ENCODE measurements at regions not wholly inside any gene's neighbourhood (a gene's known extent, or its start where the extent isn't known, plus 50 kb on each side); places are given as distances from the start of the nearest gene placed in this dataset.

DNA sequence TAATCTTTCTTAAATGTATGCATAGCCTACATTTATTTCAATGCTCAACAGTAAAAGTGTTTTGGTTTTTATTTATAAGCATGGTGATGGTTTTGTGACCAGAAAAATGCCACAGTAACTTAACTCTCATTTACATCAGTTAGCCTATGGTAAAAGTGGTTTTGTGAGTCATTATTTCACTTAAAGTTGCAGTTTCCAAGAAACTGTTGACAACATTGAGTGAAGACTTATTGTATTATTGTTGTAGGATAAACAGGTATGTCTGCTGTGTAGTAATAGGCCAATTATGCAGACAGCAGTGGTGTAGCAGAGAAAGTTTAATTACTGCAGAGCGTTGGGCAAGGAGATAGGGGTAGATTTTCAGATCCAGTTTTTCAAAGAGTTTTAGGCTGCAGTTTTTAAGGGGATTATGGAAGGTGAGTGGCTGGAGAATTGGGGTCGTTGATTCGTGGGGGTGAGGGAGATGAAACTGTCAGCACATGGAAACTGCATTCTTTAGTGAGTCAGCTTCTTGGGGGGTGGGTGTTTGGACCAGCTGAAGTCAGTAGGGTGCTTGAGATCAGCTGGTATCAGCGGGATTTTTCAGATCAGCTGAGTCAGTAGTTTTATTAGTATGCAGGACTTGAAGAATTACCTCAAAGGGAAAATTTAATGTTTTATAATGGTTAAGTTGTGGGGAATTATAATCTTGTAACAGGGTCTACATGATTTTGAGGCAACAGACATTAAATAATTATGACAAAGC, 168.7 kb upstream of the FMN2 start:
- DNase-seq (ENCODE audit: low spot score) = peak; percentile 41

DNA sequence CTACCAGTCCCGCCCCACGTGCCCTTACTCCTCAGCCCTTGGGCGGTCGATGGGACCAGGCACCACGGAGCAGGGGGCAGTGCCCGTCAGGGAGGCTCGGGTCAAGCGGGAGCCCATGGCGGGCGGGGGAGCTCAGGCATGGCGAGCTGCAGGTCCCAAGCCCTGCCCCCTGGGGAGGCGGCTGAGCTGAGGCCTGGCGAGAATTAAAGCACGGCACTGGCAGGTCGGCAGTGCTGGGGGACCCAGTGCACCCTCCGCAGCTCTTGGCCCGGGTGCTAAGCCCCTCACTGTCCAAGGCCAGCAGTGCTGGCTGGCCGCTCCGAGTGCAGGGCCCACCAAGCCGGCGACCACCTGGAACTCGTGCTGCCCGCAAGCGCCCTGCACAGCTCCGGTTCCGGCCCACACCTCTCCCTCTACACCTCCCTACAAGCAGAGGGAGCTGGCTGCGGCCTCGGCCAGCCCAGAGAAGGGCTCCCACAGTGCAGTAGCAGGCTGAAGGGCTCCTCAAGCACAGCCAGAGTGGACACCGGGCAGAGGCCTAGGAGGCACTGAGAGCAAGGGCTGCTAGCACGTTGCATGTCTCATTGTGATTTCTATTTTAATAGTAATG, 166.8 kb upstream of the FMN2 start:
- DNase-seq (ENCODE audit: low spot score) = no peak

DNA sequence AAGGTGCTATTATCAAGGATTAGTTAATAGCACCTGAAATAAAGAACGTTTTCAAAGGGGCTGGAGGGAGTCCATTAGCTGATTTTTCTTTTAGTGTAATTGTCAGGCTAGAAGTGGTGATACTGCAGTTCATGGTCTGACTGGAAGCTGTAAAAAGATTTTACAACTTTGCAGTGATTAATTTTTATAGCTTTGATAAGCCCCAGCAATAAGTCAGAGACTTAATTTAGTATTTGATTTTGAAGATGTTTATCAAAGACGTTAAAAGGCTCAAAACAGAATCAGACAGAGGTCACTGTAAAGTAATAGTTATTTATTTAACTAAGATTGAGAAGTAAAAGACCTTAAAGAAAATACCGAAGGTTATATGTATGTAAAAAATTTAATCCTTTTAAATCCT, 165.5 kb upstream of the FMN2 start:
- DNase-seq (ENCODE audit: low spot score) = no peak

DNA sequence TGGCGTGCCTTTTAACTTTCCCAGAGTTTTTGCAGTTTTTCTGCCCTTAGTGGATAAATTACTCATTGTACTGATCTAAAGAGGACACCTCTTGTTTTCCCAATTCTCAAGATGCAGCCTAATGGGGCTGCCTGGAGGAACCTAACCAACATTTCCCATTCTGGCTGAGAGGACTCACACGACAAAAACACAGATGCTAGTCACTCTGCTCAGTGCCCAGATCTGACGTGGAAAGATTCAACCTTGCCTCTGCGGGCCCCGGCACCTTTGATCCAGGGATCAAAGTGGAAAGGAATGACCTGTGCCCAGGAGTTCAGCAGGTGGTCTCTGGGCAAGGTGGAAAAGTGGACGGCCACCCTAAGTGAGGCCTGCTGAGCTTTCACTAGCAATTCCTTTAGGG, 162.4 kb upstream of the FMN2 start:
- DNase-seq (ENCODE audit: low spot score) = no peak

DNA sequence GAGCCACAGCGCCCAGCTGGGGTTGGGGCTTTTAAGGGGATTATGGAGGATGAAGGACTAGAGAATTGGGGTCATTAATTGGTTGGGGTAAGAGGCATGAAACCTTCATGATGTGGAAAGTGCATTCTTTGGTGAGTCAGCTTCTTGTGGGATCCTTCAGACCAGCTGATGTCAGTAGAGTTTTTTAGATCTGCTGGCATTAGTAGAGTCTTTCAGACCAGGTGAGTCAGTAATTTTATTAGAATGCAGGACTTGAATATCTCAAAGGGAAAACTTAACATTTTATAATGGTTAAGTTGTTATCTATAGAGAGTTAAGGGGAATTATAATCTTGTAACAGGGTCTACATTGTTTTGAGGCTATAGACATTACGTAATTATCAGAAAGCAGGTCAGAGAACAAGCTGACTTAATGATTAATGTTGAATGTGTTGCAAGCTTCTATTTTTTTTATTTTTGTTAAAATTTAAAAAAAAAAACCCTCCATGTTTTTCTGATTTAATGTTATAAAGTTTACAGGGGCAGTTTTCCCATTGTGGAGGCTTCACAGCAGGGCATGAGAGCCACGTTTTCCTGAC, 160.9 kb upstream of the FMN2 start:
- DNase-seq (ENCODE audit: low spot score) = peak; percentile 33

DNA sequence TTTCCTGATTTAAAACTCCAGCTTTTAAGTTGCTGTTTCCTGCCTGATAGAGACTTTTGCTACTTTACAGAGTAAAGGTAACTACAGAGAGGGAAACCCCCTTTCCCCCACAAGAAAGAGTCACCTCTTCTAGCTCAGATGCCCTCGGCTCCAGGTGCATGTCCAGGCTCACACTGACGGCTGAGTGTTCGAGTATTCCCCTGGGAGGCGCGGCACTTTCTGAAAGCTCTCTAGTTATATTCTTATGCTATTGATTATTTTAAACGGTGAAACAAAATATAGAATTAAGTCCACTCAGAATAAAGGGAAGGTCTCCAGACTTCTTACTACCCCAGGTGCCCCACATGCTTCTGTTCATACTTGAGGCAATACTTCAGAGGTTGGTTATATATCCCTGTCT, 160.3 kb upstream of the FMN2 start:
- DNase-seq (ENCODE audit: low spot score) = no peak

DNA sequence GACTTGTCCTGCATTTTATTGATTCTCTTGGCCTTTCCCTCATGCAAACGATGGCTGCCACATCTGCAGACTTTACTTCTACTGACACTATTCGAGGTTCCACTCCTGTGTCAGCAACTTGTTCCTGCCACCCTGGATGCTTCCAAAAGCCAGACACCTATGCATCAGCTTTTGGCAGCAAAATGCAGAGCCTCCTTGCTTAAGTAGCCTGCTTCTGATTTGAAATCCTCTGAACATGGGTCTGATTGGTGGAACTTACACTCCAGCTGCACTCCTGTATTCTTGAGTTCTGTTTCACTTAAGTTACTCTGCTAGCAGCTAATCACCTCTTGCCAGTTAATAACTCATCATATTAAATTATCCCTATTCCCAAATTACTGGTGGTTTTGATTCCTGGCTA, 152.1 kb upstream of the FMN2 start:
- DNase-seq (ENCODE audit: low spot score) = no peak

DNA sequence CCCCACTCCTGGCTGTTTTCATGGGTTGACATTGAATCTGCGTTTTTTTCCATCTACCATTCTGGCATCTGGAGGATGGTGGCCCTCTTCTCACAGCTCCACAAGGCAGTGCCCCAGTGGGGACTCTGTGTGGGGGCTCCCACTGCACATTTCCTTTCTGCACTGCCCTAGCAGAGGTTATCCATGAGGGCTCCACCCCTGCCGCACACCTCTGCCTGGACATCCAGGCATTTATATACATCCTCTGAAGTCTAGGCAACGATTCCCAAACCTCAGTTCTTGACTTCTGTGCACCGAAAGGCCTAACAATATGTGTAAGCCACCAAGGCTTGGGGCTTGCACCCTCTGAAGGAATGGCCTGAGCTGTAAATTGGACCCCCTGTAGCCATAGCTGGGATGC, 147.9 kb upstream of the FMN2 start:
- DNase-seq (ENCODE audit: low spot score) = no peak

DNA sequence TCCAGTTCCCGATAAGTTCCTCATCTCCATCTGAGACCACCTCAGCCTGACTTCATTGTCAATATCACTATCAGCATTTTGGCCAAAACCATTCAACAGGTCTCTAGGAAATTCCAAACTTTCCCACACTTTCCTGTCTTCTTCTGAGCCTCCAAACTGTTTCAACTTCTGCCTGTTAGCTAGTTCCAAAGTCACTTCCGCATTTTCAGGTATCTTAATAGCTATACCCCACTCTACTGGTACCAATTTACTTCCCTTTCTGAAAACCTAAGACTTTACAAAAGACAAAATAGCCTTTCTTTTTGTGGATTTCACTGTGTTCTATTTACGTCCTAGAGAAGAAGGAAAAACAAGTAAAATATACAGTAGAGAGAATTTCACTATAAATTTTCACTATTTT, 147.0 kb upstream of the FMN2 start:
- no peak for DNase-seq (ENCODE audit: low spot score)

DNA sequence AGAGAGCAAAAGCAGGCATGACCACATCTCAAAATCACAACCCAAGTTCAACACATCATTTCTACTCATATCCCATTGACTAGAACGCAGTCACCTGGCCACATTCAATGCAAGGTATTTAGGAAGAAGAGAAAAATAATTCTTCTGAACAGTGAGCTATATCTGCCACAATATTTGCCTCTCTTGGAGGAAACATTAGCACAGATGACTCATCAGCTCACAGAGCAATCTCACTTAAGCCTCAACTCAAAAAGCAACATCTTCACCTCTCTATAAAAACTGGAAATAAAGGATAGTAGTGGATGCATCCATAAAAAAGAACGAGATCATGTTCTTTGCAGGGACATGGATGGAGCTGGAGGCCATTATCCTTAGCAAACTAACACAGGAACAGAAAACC, 143.9 kb upstream of the FMN2 start:
- DNase-seq (ENCODE audit: low spot score) = peak; percentile 23

DNA sequence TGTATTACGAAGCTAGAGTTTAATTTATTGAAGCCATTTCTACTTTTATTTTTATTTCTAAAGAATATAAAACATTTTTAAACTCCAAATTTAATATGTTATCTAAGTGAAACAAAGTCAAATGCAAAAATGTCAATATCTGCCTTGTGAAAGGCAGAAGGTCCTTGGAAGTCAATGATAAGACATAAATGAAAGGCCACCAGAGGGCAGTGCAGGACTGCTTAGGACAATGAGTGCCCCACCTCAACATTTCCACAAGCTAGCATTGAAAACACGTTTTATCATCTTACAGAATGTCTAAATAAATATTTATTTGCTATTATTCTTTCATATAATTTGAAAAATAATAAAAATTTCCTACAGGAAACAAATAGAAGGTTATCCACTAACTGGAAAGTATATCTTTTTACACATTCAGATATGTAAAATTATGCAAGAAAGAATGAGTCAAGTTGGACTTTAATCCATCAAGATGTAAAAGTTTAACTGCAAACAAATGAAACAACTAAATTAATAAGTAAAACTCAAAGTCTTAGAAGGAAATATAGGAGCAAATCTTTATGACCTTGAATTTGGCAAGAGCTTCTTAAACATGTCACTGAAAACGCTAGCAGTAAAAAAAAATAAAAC, 140.1 kb upstream of the FMN2 start:
- peak; percentile 70 for DNase-seq (ENCODE audit: low spot score)

DNA sequence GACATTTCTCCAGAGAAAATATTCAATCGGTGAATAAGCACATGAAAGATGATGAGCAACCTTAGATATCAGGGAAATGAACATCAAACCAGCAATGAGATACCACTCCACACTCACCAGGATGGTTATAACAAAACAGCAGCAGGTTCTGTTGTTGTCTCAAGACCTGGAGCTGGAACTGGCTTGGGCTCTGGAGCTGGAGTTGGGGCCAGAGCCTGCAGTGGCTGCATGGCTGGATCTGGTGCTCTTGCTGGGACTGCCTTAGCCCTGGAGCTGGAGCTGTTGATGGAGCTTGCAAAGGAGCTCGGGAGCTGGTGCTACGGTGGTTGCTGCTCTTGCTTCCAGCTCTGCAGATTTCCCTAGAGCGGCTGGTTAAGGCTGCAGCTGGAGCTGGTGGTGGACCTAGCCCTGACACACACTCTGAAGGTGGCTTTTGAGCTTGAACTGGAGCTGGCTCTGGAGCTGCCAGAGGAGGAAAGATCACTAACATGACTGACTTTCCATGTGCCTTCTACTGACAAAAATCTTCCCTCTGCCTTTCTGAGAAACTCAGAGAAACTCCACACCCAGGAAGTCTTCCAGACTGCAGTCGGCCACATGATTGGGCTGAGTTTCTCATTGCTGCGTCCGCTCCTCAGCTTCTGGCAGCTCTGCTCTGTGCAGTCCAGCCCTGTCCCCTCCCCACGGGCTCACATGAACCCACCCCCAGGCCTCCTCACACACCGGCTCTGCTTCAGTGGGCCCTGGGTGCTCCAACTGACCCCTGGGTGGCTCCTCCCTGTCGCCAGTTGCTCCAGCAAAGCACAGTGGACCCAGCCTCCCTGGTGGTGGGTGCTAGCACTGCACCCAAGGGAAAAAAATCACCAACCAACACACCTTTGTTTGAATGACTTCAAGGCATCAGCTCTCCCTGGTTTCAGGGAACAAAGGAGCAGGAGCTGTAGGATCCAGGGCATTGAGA, 139.1 kb upstream of the FMN2 start:
- peak; percentile 27 for DNase-seq (ENCODE audit: low spot score)

DNA sequence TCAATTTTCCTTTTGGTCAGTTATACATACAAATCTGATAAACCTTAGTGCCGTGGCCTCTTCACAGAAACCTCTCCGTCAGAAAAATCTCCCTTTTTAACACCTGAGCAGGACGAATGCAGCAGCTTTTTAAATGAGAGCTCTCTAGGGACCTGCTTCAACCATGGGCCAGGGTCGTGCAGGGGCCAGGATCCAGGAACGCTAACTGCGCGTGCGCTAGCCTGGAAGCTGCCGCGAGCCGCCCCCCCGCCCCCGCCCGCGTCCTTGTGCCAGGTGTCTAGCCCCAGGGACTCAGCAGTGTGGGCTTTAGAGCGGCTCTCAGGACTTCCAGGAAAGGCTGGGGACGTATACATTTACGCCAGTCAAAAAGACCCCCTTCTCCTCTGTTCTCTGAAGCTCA, 136.8 kb upstream of the FMN2 start:
- no peak for DNase-seq (ENCODE audit: low spot score)

DNA sequence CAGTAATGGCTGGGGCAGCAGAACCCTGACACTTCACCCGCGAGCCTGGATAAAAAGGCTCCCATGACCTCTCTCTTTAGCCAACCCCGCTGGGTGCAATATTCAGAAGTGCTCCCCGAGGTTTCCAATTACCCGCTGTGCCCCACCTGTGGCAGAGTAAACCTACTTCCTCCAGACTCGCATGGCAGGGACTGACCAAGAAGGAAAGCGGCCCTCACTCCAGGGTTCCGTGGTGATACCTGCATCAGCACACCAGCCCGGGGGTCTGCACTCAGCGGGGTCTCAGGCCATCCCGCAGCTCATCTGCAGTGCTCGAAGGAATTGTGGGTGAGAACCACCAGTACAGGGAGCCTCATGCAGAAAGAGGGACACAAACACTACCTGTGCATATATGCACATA, 136.3 kb upstream of the FMN2 start:
- no peak for DNase-seq (ENCODE audit: low spot score)

DNA sequence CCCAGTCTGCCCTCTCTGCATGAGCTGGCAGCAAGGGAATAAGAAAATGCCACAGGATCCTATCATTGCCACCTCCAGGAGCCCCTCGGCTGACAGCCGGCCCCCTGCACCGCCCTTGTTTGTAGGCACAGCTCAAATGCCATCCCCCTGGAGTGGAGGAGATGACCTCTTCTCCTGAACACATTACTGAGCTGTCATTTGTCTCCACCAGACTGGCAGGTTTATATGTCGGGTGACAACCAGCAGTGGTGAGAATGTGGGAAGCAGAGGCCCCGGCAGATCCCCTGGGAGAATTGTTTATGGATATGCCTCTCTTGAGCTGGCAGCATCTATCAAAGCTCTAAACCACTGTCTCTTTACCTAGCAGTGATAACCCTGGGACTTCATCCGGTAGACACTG, 135.4 kb upstream of the FMN2 start:
- no peak for DNase-seq (ENCODE audit: low spot score)

DNA sequence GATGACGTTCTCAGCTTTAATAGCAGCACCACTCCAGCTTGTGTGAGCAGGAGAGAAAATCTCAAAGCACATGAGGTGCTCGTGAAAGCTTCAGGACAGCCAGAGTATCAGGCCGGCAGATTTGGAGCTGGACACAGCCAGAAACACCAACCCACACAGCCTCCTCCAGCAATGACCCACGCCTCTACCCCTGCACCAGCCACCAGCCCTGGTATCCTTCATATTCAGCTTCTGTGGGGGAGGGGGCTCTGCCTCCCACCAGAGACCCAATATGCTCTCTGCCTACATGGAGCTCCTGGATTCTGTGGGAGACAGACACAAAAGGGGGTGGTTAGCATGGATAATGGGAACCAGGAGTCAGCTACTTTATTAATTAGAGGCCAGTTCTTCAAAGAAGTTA, 133.6 kb upstream of the FMN2 start:
- DNase-seq (ENCODE audit: low spot score) = no peak

DNA sequence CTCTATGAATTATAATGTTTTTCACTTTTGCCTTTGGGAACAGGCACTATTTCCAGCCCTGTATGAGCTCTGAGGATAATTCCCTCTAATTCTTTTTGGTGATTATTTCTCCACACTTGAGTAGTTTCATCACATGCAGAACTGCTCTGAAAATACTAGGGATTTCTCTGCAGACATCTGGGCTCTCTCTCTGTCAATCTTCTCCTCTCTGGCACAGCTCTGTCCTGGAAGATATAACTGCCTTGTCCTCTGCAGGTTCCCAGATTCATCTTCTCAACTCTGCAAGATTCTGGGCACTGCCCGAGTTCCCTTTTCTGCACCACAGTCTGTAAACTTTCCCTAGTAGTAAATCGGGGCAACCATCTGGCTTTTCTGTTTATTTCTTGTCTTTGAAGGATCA, 131.3 kb upstream of the FMN2 start:
- DNase-seq (ENCODE audit: low spot score) = no peak

DNA sequence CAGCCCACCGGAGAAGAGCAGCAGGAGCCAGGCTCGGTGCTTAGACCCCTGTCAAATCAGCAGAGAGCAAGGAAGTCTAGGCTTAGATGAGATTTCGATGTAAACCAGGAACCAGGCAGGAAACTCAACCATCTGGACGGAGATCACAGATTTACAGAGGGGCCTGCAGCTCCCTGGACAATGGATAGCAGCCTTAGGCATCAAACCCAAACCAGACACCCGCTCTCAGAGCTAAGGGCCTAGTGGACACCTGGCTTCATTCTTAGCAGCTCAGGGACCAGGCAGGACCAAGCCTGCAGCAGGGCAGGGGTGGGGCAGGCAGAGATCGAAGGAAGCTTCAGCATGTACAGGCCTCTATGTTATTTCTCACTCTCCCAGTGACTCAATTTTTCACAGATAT, 127.8 kb upstream of the FMN2 start:
- DNase-seq (ENCODE audit: low spot score) = no peak

DNA sequence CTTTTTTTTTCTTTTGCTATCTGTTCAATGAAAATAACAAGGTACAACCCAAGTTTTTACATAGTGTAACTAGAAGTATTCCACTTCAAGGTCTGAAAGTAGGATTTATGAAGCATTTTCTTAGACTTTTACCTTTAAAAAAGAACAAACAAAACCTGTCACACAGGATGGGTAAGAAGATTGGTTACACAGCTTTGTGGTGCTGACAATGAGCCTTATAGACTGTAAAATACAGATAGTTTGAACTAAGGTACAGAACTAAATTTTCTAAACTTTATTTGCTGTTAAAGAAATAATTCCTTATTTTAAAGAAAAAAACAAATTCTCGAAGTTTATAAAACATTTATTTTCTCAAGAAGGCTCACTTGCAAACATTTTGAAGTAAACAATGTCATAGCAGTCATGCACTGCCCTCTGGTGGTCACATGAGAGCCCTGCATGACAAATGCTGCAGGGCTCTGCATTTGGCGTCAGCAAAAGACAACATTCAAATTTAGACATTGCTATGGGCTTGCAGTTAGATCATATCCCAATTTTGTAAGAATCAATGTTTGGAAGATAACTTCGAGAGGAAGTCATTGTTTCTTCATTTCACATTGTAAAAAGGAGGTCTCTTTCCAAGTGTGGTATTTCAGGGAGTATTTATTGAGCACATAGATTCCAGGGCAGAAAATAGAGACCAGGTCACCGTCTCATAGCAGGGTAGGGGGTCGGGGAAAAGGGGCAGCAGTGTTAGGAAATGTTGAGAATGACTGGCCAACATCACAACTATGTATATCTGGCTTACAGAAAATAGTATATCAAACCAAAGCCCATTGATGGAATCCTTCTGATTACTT, 115.3 kb upstream of the FMN2 start:
- peak; percentile 60 for DNase-seq (ENCODE audit: low spot score)

DNA sequence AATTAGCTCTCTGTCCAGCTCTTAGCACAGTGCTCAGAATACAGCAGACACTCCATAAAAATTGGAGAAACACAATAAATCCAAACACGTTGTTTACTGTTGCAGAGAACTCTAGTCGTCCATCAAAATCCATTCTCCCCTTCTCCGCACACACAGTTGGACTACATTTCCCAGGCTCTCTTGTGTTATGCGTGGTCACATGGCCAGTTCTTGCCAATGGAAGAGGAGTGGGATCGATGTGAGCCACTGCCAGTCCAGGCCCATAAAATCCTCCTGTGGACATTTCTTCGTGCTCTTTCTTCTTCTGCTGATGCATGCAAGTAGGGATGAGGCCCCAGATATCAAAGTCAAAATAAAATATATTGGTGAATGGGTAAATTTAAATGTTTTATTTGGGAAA, 114.3 kb upstream of the FMN2 start:
- no peak for DNase-seq (ENCODE audit: low spot score)

DNA sequence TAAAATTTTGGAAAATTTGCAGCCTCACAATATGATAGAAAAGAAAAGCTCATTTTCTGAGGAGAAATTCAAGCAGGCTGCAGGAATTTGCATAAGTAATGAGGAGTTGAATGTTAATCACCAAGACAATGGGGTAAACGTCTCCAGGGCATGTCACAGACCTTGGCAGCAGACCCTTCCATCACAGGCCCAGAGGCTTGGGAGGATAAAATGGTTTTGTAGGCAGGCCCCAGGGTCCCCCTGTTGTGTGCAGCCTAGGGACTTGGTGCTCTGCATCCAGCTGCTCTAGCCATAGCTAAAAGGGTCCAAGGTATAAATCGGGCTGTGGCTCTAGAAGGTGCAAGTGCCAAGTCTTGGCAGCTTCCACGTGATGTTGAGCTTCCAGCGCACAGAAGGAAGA, 112.2 kb upstream of the FMN2 start:
- DNase-seq (ENCODE audit: low spot score) = no peak

Data from A172 (cell line).